Retinal pigment epithelial cell (primary cell): ENCODE measurements at regions not wholly inside any gene's neighbourhood (a gene's known extent, or its start where the extent isn't known, plus 50 kb on each side); places are given as distances from the start of the nearest gene placed in this dataset.

Experiments used
- DNase-seq: peaks from one replicate; pipeline ENCODE4 v3.0.0-alpha.2; 2010; ENCODE audit warnings: low read depth
- H3K4me3 ChIP-seq: 2 replicates; pipeline ENCODE4 v1.5.1; 2011; ENCODE audit warnings: mild to moderate bottlenecking, low read length, control low read depth, moderate library complexity
- TF ChIP-seq, protein P1 (sequence below): conservative IDR thresholded peaks from 2 replicates; pipeline ENCODE4 v1.5.1; 2011; ENCODE audit warnings: low read depth, low read length, control low read depth, inconsistent platforms

DNA sequence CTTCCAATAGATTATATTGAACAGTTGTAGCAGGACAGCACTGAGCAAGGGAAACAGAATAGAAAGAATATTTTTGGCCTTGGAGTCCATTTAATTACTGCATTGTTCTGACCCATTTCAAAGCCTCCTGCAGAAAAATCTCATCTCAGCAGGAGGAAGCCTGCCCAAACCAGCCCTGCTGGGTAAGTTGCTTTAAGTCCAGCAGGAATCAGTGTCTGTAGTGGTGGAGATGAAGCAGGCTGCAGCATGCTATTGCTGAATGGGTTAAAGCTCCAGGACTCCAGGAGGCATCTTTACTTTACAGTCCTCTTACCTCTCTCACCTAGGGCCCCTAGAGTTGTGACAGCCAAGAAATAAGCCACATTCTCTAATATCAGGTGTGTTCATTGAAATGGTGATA is 380.3 kb upstream of the THBS1 start:
- TF ChIP-seq, protein P1, sequence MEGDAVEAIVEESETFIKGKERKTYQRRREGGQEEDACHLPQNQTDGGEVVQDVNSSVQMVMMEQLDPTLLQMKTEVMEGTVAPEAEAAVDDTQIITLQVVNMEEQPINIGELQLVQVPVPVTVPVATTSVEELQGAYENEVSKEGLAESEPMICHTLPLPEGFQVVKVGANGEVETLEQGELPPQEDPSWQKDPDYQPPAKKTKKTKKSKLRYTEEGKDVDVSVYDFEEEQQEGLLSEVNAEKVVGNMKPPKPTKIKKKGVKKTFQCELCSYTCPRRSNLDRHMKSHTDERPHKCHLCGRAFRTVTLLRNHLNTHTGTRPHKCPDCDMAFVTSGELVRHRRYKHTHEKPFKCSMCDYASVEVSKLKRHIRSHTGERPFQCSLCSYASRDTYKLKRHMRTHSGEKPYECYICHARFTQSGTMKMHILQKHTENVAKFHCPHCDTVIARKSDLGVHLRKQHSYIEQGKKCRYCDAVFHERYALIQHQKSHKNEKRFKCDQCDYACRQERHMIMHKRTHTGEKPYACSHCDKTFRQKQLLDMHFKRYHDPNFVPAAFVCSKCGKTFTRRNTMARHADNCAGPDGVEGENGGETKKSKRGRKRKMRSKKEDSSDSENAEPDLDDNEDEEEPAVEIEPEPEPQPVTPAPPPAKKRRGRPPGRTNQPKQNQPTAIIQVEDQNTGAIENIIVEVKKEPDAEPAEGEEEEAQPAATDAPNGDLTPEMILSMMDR = no peak
- DNase-seq = no peak
- no peak overlapping the region for H3K4me3 ChIP-seq

DNA sequence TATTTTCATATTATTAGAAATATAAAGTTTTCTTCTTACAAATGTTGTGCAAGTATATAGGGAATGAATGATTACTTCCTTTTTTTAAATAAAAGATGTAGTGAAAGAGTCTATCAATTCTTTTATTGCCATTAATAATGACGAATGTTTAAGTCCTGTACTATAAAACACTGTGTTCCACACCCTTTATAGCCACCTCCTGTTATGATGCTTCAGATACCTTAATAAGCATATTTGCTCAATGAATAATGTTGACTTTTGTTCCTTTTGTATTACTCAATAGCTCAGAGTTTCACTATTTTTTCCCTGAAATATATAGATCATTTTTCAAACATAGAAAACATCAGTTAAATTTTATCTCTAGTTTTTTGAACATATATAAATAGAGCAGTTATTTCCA is 378.2 kb upstream of the THBS1 start:
- H3K4me3 ChIP-seq = no peak overlapping the region
- no peak for DNase-seq
- TF ChIP-seq, protein P1 = no peak

DNA sequence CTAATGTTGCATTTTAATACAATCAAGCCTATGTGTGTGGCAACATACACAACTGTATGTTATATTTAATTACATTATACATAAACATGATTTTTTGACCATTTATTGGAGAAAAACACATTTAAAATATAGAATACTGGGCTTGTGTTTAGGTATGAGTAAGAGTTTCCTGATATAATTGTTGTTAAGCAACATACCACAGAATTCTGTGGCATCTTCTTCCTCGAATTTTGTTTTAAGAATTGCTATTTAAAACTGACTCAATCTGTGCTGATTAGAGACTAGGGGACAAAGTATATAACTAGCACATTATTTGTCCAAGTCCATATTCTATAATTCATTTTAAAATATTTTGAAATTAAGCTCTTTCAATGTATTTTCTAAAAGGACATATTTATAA is 376.8 kb upstream of the THBS1 start:
- H3K4me3 ChIP-seq = no peak overlapping the region
- DNase-seq = no peak
- TF ChIP-seq, protein P1 = no peak

DNA sequence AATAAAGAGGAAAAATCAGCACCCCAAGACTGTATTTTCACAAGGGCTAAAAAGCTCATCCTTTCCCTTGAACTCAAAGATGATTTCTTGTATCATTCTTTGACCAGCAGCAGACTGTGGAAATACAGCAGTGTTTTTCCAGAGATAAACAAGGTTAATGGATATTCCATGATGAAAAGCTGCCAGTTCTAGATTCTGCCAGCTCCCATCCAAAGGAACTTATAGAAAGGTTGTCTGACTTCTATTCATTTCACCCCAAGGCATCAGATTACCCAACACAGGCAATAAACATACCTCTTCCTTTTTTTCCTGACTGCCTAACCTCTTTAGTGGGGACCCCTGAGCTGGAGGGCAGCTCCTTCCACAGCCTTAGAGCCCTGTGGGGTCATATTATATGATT is 375.8 kb upstream of the THBS1 start:
- no peak for DNase-seq
- H3K4me3 ChIP-seq = no peak overlapping the region
- TF ChIP-seq, protein P1 = no peak

DNA sequence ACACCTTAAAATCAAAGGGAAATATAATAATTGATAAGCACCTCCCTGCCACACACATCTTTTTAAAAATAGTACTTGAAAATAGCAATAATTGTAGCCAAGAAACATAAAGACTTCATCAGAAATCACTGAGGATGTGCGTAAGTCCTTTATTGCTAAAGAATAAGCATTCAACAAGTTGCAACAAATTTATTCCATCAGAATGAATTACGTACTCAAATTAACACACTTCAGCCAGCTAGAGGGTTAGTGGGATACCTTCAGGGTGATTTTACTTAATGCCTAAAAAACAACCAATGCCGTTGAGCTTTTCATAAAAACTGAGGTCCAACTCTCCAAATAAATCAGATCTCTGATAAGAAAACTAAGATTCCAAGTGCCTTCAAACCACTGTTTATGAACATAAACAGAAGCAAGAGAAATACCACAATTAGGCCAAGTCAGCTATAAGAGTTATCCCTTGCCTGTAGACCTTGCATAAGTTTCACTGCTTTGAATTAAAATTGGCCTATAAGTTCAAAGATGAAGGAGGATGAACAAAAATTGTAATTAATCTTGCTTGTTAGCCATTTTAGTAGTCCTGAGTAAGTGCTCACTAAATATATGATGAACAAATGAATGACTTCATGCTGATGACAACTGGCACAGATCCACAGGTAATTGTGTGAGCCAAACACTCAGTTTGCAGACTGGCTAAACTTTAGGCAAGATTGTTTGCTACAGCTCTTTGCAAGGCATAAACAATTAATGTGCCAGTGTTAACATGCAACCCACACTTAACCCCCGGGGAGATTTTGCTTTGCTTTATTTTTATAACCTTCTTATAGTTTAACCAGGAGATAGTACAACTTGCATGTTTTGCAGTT is 375.1 kb upstream of the THBS1 start:
- DNase-seq = no peak
- TF ChIP-seq, protein P1 = no peak
- no peak overlapping the region for H3K4me3 ChIP-seq

DNA sequence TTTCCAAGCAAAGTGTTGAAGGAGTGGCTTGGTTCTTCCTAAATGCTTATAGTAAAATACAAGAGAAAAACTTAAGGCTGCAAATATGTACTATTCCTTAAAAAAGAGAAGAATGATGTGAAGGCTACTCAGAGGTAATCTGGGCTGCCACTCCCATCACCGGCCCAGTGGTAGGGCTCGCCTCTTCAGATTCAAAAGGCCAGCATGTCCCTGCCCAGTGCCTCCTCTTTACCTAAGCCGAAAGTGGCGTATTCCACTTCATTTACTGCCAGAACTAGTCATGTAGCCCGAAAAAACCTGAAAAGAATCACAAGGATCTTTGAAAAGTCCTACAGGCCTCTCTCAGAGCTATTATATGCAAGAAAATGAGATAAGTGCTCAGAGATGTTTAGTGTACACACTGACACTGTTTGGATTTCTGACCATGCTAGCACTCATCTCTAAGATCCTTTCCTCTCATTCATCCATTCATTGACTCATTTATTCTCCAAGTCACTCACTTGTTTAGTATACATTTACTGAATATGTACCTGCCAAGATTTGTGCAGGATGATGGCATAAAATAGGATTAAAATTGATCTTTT is 373.3 kb upstream of the THBS1 start:
- H3K4me3 ChIP-seq = no peak overlapping the region
- DNase-seq = no peak
- TF ChIP-seq, protein P1 = no peak

DNA sequence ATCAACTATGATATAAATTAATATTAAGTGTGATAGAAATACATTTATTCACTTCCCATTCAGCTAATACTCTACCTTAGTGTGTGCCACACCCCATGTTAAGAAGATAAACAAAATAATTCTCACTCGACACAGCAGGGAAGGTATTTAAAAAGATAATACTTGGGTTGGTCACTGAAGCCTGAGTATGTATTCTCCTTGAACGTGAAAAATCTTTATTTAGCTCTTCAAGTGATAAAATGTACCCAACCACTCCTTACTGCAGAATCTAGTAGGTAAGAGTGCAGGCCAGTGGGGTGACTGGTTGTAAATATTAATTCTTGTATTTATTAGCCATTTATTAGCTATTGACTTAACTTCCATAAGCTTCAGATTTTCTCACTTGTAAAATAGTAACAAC is 372.7 kb upstream of the THBS1 start:
- TF ChIP-seq, protein P1 = no peak
- no peak for DNase-seq
- no peak overlapping the region for H3K4me3 ChIP-seq
